Endothelial cell of umbilical vein (primary cell): ENCODE measurements at regions not wholly inside any gene's neighbourhood (a gene's known extent, or its start where the extent isn't known, plus 50 kb on each side); places are given as distances from the start of the nearest gene placed in this dataset.

Experiments
- BruUV-seq: library from RNA; stranded (reverse); fragments of 400-500 nt; replicated peaks from 2 replicates; lab custom pipeline; 2021; lab: Mats Ljungman, UMichigan
- CTCF ChIA-PET: fragments of 300-600, 350-600 bp; sonication (Branson Sonifier 250); formaldehyde crosslinking; loops from one replicate; lab custom pipeline; 2021; ENCODE audit warnings: antibody characterized with exemption, inconsistent platforms; lab: Charles Lee
- POLR2A ChIA-PET: fragments of 300-600, 350-600 bp; sonication (Branson Sonifier 250); formaldehyde crosslinking; loops from one replicate; lab custom pipeline; 2021; ENCODE audit warnings: antibody characterized with exemption, inconsistent platforms; lab: Charles Lee
- DNase-seq: peaks from one replicate; pipeline ENCODE4 v3.0.0-alpha.2; 2011; ENCODE audit warnings: low read depth, low spot score
- FAIRE-seq: peaks from 2 replicates; lab custom pipeline; 2011; peaks lifted over from hg19 to GRCh38; lab: Jason Lieb, UNC
- H2AFZ ChIP-seq: 2 replicates; pipeline ENCODE4 v1.6.0; 2012; ENCODE audit warnings: low read depth, low read length, control low read depth, inconsistent platforms
- H3K27ac ChIP-seq: 2 replicates; pipeline ENCODE4 v1.5.1; 2011; ENCODE audit warnings: low read depth, mild to moderate bottlenecking, control low read depth, low read length, moderate library complexity; ENCODE audit not compliant: insufficient read depth
- H3K27me3 ChIP-seq, 2 experiments: 2 replicates each; pipeline versions ENCODE4 v1.6.0 to v1.6.1; 2011; ENCODE audit warnings: low read length in 2 of 2, mixed read lengths in 1 of 2; ENCODE audit not compliant: control insufficient read depth in 2 of 2, insufficient read depth in 2 of 2
- H3K36me3 ChIP-seq, 2 experiments: 2 replicates in 1 of 2; 3 replicates in 1 of 2; pipeline ENCODE4 v1.5.1; 2011; ENCODE audit warnings: low read length in 2 of 2, mild to moderate bottlenecking in 1 of 2, moderate library complexity in 1 of 2; ENCODE audit not compliant: control insufficient read depth in 2 of 2, insufficient read depth in 2 of 2; ENCODE audit errors: extremely low read depth in 1 of 2
- H3K4me1 ChIP-seq: 3 replicates; pipeline ENCODE4 v1.5.1; 2011; ENCODE audit warnings: mild to moderate bottlenecking, low read length; ENCODE audit not compliant: control insufficient read depth, insufficient read depth; ENCODE audit errors: extremely low read depth
- H3K4me2 ChIP-seq: 2 replicates; pipeline ENCODE4 v1.6.1; 2011; ENCODE audit warnings: low read length, control low read depth, mixed read lengths; ENCODE audit not compliant: insufficient read depth
- H3K4me3 ChIP-seq, 3 experiments: fragments of 200-600 bp in 1 of 3; sonication (generic), shearing (Covaris generic) in 1 of 3; replicated peaks in 1 of 3; 2 replicates each; pipeline ENCODE4 v1.5.1; 2011 to 2016; ENCODE audit warnings: control low read depth in 3 of 3, low read length in 3 of 3, mild to moderate bottlenecking in 2 of 3, inconsistent platforms in 1 of 3, low read depth in 1 of 3, moderate library complexity in 1 of 3; ENCODE audit not compliant: insufficient read depth in 1 of 3
- H3K79me2 ChIP-seq: 2 replicates; pipeline ENCODE4 v1.6.0; 2012; ENCODE audit warnings: low read length, inconsistent platforms; ENCODE audit not compliant: control insufficient read depth, insufficient read depth
- H3K9ac ChIP-seq: replicated peaks from 2 replicates; pipeline ENCODE3; 2011; ENCODE audit warnings: low read length, control low read depth; ENCODE audit not compliant: insufficient read depth; ENCODE audit errors: extremely low read depth
- H3K9me1 ChIP-seq: replicated peaks from 3 replicates; pipeline ENCODE4 v1.6.0; 2011; ENCODE audit warnings: mild to moderate bottlenecking, low read length; ENCODE audit not compliant: control insufficient read depth, insufficient read depth; ENCODE audit errors: extremely low read depth
- H3K9me3 ChIP-seq: replicated peaks from 2 replicates; pipeline ENCODE4 v1.5.1; 2012; ENCODE audit warnings: low read length, inconsistent platforms; ENCODE audit not compliant: control insufficient read depth, insufficient read depth
- H4K20me1 ChIP-seq: replicated peaks from 2 replicates; pipeline ENCODE3; 2011; ENCODE audit warnings: mild to moderate bottlenecking, low read length; ENCODE audit not compliant: control insufficient read depth, insufficient read depth; ENCODE audit errors: extremely low read depth
- EZH2 ChIP-seq: IDR thresholded peaks from 2 replicates; pipeline ENCODE4 v1.6.1; 2012; ENCODE audit warnings: borderline replicate concordance, low read depth, mild to moderate bottlenecking, moderate library complexity, low read length, inconsistent platforms; ENCODE audit not compliant: severe bottlenecking
- FOS ChIP-seq: IDR thresholded peaks from 2 replicates; pipeline ENCODE4 v1.6.1; 2011; ENCODE audit warnings: mild to moderate bottlenecking, low read length, moderate library complexity, borderline replicate concordance; ENCODE audit not compliant: insufficient read depth
- JUN ChIP-seq: IDR thresholded peaks from 2 replicates; pipeline ENCODE4 v1.6.1; 2011; ENCODE audit warnings: borderline replicate concordance, low read depth; ENCODE audit not compliant: insufficient read length, insufficient read depth
- MYC ChIP-seq: IDR thresholded peaks from one replicate; pipeline ENCODE4 v1.6.1; 2011; ENCODE audit warnings: mild to moderate bottlenecking, low read depth, low read length
- POLR2A ChIP-seq: IDR thresholded peaks from 2 replicates; pipeline ENCODE4 v1.6.1; 2012; ENCODE audit warnings: low read depth, mild to moderate bottlenecking, control low read depth, low read length
- POLR2AphosphoS5 ChIP-seq: IDR thresholded peaks from 2 replicates; pipeline ENCODE4 v1.6.1; 2012; ENCODE audit warnings: low read depth, mild to moderate bottlenecking, control low read depth, low read length, moderate library complexity; ENCODE audit not compliant: insufficient read depth
- dilution Hi-C: fragments of 300-500 bp; cut with MboI; formaldehyde crosslinking; loops from one replicate; pipeline ENCODE4 v1.15.0; 2019; ENCODE audit warnings: low sequenced_read_pairs; ENCODE audit not compliant: extremely low pct_ligation_motif_present
- intact Hi-C: fragments of 100-400 bp; cut with micrococcal nuclease; formaldehyde crosslinking; loops from one replicate; pipeline ENCODE4 v1.10.0; 2022
- TF ChIP-seq, protein P1 (sequence below): IDR thresholded peaks from 2 replicates; pipeline ENCODE4 v1.6.1; 2011; ENCODE audit not compliant: insufficient read depth, insufficient read length
- TF ChIP-seq, protein P2 (sequence below), 2 donors: IDR thresholded peaks; 1 replicate in 1 of 2; 2 replicates in 1 of 2; pipeline ENCODE4 v1.5.1; 2011; ENCODE audit warnings: low read length in 2 of 2, mild to moderate bottlenecking in 2 of 2, moderate library complexity in 2 of 2, control low read depth in 1 of 2, inconsistent platforms in 1 of 2, low read depth in 1 of 2; ENCODE audit not compliant: insufficient read depth in 1 of 2; ENCODE audit errors: extremely low read depth in 1 of 2

DNA sequence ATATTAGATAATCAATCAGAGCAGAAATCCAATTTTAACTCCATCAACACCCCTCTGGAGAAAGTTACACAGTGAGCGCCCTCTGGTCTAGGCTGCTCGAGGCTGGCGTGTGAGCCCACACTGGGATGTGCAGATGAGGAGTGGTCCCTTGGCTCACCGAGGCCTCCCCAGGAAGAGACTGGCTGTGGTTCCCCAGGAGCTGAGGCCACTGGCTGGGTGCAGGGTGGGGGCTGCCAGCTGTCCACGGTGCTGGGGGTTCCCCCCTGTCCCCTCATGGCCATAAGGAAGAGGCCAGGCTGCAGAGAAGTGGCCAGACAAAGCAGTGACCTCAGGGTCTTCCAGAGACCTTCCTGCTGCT is 750.7 kb downstream of the BRD1 start:
- Histone ChIP-seq H3K36me3 (no peaks in the 10 kb centered on the region), H3K27ac (no peak overlapping the region), H2AFZ (no peak overlapping the region), H3K4me2 (no peak overlapping the region), H3K9me1 (no peaks in the 10 kb centered on the region), H3K4me3 (no peak overlapping the region), H3K9me3 (peaks cover 6% of the 10 kb centered on the region), H3K4me1 (no peaks in the 10 kb centered on the region), H4K20me1 (no peaks in the 10 kb centered on the region), H3K27me3 (no peaks in the 10 kb centered on the region), H3K9ac (no peak overlapping the region), H3K79me2 (no peaks in the 10 kb centered on the region)
- TF ChIP-seq, protein P1, sequence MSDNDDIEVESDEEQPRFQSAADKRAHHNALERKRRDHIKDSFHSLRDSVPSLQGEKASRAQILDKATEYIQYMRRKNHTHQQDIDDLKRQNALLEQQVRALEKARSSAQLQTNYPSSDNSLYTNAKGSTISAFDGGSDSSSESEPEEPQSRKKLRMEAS = no peak
- no peak for TF ChIP-seq POLR2AphosphoS5
- no peak for TF ChIP-seq MYC
- TF ChIP-seq JUN = no peak
- TF ChIP-seq POLR2A = no peak
- TF ChIP-seq, protein P2, sequence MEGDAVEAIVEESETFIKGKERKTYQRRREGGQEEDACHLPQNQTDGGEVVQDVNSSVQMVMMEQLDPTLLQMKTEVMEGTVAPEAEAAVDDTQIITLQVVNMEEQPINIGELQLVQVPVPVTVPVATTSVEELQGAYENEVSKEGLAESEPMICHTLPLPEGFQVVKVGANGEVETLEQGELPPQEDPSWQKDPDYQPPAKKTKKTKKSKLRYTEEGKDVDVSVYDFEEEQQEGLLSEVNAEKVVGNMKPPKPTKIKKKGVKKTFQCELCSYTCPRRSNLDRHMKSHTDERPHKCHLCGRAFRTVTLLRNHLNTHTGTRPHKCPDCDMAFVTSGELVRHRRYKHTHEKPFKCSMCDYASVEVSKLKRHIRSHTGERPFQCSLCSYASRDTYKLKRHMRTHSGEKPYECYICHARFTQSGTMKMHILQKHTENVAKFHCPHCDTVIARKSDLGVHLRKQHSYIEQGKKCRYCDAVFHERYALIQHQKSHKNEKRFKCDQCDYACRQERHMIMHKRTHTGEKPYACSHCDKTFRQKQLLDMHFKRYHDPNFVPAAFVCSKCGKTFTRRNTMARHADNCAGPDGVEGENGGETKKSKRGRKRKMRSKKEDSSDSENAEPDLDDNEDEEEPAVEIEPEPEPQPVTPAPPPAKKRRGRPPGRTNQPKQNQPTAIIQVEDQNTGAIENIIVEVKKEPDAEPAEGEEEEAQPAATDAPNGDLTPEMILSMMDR (IDR thresholded peaks at IDR 0.05; ENCODE audit: extremely low read depth in 1 of 2, insufficient read depth in 1 of 2, low read depth in 1 of 2, low read length in 2 of 2) = no peak
- no peak for TF ChIP-seq FOS
- no peak for TF ChIP-seq EZH2
- FAIRE-seq (no peak), DNase-seq (no peak)
- dilution Hi-C loops (no loop called here), intact Hi-C loops (no loop called here)
- BruUV-seq = no TSS peak
- ChIA-PET POLR2A (no interaction called here), CTCF (no interaction called here)
